Fibroblast of the aortic adventitia (primary cell): ENCODE measurements at regions not wholly inside any gene's neighbourhood (a gene's known extent, or its start where the extent isn't known, plus 50 kb on each side); places are given as distances from the start of the nearest gene placed in this dataset.

ENCODE experiments used
- DNase-seq: peaks from one replicate; pipeline ENCODE4 v3.0.0-alpha.2; 2010; ENCODE audit warnings: low read depth
- H3K4me3 ChIP-seq: 2 replicates; pipeline ENCODE4 v1.5.1; 2011; ENCODE audit warnings: low read depth, mild to moderate bottlenecking, control low read depth, low read length, moderate library complexity
- CTCF ChIP-seq: IDR thresholded peaks from 2 replicates; pipeline ENCODE4 v1.5.1; 2011; ENCODE audit warnings: mild to moderate bottlenecking, low read length, control low read depth, inconsistent platforms; ENCODE audit not compliant: insufficient read depth

GRCh38 chr18:5622905-5623304 is 79.1 kb upstream of the EPB41L3 start:
- no peak for DNase-seq
- TF ChIP-seq CTCF: no peak
- no peak overlapping the region for H3K4me3 ChIP-seq

GRCh38 chr18:5620289-5620688 is 76.5 kb upstream of the EPB41L3 start:
- H3K4me3 ChIP-seq: no peak overlapping the region
- peak; percentile 32 for DNase-seq
- no peak for TF ChIP-seq CTCF

GRCh38 chr18:5619376-5619775 is 75.6 kb upstream of the EPB41L3 start:
- DNase-seq: no peak
- H3K4me3 ChIP-seq: no peak overlapping the region
- no peak for TF ChIP-seq CTCF

- no peak overlapping the region for H3K4me3 ChIP-seq
- no peak for DNase-seq
- TF ChIP-seq CTCF: no peak
Measured at GRCh38 chr18:5618047-5618688, 74.4 kb upstream of the EPB41L3 start.

- no peak overlapping the region for H3K4me3 ChIP-seq
- no peak for DNase-seq
Measured at GRCh38 chr18:5611221-5611620, 67.4 kb upstream of the EPB41L3 start.

GRCh38 chr18:5608846-5609245 is 65.0 kb upstream of the EPB41L3 start:
- no peak for TF ChIP-seq CTCF
- H3K4me3 ChIP-seq: no peak overlapping the region
- DNase-seq: no peak

More at GRCh38 chr18:5611221-5611620, 67.4 kb upstream of the EPB41L3 start:
- no peak for TF ChIP-seq CTCF

GRCh38 chr18:5606951-5607350 is 63.2 kb upstream of the EPB41L3 start:
- H3K4me3 ChIP-seq: no peak overlapping the region
- no peak for TF ChIP-seq CTCF
- DNase-seq: no peak
